Pancreas (tissue), 10 donors: ENCODE measurements at regions not wholly inside any gene's neighbourhood (a gene's known extent, or its start where the extent isn't known, plus 50 kb on each side); places are given as distances from the start of the nearest gene placed in this dataset.

ENCODE experiments used
- ATAC-seq, 4 donors: fragments of 200-7000 bp; cut with Tn5 transposase; one replicate each; pipeline versions ENCODE4 v1.8.0 to v1.9.1; 2020; ENCODE audit warnings: mild to moderate bottlenecking in 4 of 4, moderate library complexity in 4 of 4
- DNase-seq, 6 donors: peaks; one replicate each; pipeline ENCODE4 v3.0.0-alpha.2; 2020
- FAIRE-seq: peaks from 2 replicates; lab custom pipeline; 2012; peaks lifted over from hg19 to GRCh38; lab: Jason Lieb, UNC
- H3K27ac ChIP-seq, 4 donors: fragments of 200-600 bp; sonication (generic); 1 replicate in 3 of 4; 2 replicates in 1 of 4; pipeline versions ENCODE4 v1.5.0 to v1.8.0; 2020
- H3K27me3 ChIP-seq, 4 donors: fragments of 200-600 bp; one replicate each; pipeline ENCODE4 v1.8.0; 2021
- H3K36me3 ChIP-seq, 3 donors: fragments of 200-600 bp; sonication (generic) in 1 of 3; one replicate each; pipeline versions ENCODE4 v1.5.0 to v1.8.0; 2020 to 2021
- H3K4me1 ChIP-seq, 3 donors: fragments of 200-600 bp; one replicate each; pipeline ENCODE4 v1.8.0; 2021
- H3K4me3 ChIP-seq, 4 donors: fragments of 200-600 bp; sonication (generic) in 2 of 4; one replicate each; pipeline versions ENCODE4 v1.5.0 to v1.8.0; 2020 to 2021
- H3K9me3 ChIP-seq, 4 donors: fragments of 200-600 bp; one replicate each; pipeline ENCODE4 v1.8.0; 2021
- WGBS, 2 donors: extraction: QIAGEN DNeasy Blood & Tissue Kit; methylation state at CpG; one replicate each; pipeline ENCODE4 v1.1.7; 2013; 5-methylcytosine and 5-hydroxymethylcytosine counted together
- intact Hi-C, 3 donors: fragments of 100-400 bp; cut with DNase I; formaldehyde crosslinking; loops; one replicate each; pipeline versions ENCODE4 v1.11.1 to v1.14.2; 2022
- TF ChIP-seq, protein P1 (sequence below), 4 donors: fragments of 200-600 bp; sonication (generic) in 3 of 4; IDR thresholded peaks; one replicate each; pipeline versions ENCODE4 v1.5.0 to v1.8.0; 2021; ENCODE audit warnings: antibody characterized with exemption in 4 of 4
- donor health status: healthy with polysubstance abuse.
- donor health status: DM: no; HTN: no; CAD: no; lungs with moderate emphysema.
- donor health status: DM: no; HTN: no; CAD: no.
- donor health status: control.
- donor health status: control.
- donor health status: Bipolar disorder and iron deficiency.
- donor health status: DM: yes; HTN: yes; CAD: no.
- donor health status: DM: no; HTN: no; CAD: no.
- donor health status: DM: no; HTN: no; CAD: no.
- donor health status: DM: yes; HTN: yes; CAD: no.

DNA sequence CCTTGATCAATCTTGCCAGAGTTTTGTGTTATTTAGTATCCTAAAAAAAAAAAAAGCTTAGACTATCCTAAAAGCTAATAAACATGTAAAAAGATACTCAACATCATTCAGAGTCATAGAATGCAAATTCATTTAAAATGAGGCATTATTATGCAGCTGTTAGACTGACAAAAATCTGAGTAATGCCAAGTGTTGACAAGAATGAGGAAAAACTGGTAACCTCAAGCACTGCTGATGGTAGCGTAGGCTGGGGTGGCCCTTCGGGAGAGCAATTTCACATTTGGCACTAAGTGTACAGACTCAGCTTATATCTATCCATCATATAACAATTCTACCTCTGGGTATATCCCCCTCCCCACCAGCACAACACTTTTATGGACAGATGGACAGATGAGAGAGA, 280.4 kb downstream of the RAP2B start:
- Histone ChIP-seq H3K9me3 (no peaks in the 10 kb centered on the region), H3K27ac (no peak overlapping the region), H3K27me3 (no peaks in the 10 kb centered on the region), H3K36me3 (no peaks in the 10 kb centered on the region), H3K4me1 (no peaks in the 10 kb centered on the region), H3K4me3 (no peak overlapping the region)
- TF ChIP-seq, protein P1, sequence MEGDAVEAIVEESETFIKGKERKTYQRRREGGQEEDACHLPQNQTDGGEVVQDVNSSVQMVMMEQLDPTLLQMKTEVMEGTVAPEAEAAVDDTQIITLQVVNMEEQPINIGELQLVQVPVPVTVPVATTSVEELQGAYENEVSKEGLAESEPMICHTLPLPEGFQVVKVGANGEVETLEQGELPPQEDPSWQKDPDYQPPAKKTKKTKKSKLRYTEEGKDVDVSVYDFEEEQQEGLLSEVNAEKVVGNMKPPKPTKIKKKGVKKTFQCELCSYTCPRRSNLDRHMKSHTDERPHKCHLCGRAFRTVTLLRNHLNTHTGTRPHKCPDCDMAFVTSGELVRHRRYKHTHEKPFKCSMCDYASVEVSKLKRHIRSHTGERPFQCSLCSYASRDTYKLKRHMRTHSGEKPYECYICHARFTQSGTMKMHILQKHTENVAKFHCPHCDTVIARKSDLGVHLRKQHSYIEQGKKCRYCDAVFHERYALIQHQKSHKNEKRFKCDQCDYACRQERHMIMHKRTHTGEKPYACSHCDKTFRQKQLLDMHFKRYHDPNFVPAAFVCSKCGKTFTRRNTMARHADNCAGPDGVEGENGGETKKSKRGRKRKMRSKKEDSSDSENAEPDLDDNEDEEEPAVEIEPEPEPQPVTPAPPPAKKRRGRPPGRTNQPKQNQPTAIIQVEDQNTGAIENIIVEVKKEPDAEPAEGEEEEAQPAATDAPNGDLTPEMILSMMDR (IDR thresholded peaks at IDR 0.05): no peak
- no peak for FAIRE-seq
- ATAC-seq: no peak
- WGBS, 2 donors: 70 to 86% methylated on average over 2 of the region's 2 CpGs
- intact Hi-C loops: no loop called here
- no peak for DNase-seq

DNA sequence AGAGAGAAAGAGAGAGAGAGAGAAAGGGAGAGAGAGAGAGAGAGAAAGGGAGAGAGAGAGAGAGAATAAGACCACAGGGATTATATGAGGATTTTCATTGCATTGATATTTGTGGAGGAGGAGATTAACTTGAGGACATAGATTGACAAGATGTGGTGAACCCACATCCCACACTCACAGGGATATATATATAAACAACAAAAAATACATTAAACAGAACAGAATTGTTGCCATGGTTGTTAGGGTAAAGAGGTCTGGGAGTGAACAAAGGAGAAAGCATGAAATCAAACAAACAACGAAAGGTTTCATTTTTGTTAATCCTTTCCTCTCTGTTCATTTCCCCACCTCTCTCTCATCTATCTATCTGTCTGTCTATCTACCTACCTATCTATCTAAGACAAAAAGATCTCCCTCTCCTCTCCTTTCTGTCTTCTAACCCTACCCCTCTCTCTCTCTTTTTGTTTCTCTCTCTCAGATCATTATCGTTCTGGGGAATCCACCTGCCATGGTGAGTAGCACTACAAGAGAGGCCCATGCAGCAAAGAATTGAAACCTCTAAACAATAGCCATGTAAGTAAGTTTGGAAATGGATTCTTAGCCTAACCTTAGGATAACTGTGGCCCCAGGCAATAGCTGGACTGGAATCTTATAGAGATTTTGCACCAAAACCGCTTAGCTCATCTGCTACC, 280.9 kb downstream of the RAP2B start:
- H3K27me3 ChIP-seq: no peaks in the 10 kb centered on the region
- no peak overlapping the region for H3K27ac ChIP-seq
- no peaks in the 10 kb centered on the region for H3K4me1 ChIP-seq
- intact Hi-C loops: no loop called here
- FAIRE-seq: no peak
- no peaks in the 10 kb centered on the region for H3K9me3 ChIP-seq
- no peak for ATAC-seq
- H3K4me3 ChIP-seq: no peak overlapping the region
- 79 to 84% methylated on average over 3 of the region's 3 CpGs for WGBS, 2 donors
- H3K36me3 ChIP-seq: no peaks in the 10 kb centered on the region
- DNase-seq: no peak
- TF ChIP-seq, protein P1 (IDR thresholded peaks at IDR 0.05): no peak

DNA sequence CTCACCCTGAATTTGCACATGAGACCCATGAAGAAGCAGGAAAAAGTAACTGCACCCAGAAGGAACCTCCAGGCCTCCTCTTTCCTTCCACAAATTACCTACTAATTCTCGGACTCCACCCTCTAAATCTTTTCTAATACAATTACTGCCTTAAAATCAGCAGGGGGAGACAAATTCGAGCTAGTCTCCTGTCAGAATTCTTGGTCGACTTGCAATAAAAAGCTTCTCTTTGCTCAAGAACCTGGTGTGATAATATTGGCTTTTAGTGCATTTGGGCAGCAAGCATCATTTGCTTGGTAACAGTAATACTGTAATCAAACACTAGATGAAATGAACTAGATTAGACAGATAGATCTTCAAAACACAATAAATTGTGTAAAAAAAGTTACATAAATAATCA, 281.9 kb downstream of the RAP2B start:
- FAIRE-seq (no peak), DNase-seq (no peak), ATAC-seq (no peak)
- no peaks in the 10 kb centered on the region for H3K9me3 ChIP-seq
- intact Hi-C loops: no loop called here
- TF ChIP-seq, protein P1 (IDR thresholded peaks at IDR 0.05): no peak
- no peak overlapping the region for H3K27ac ChIP-seq
- no peak overlapping the region for H3K4me3 ChIP-seq
- 41 to 51% methylated on average over 3 of the region's 3 CpGs for WGBS, 2 donors
- no peaks in the 10 kb centered on the region for H3K36me3 ChIP-seq
- H3K27me3 ChIP-seq: no peaks in the 10 kb centered on the region
- H3K4me1 ChIP-seq: no peaks in the 10 kb centered on the region

DNA sequence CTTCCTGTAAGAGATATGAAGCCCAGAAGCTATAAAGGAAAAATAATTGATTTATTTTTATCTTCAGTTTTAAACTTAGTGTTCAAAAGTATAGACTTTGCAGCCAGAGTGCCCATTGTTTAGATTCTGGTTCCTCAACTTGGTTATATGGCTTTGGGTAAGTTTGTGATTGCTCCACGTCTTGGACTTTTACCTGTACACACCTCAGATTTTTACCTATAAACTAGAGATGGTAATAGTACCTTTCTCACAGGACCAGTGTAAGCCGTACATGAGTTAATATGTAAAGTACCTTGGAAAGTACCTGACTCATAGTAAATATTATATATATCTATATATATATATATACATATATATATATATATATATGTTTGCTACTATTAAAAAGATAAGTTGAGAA, 283.8 kb downstream of the RAP2B start:
- no peaks in the 10 kb centered on the region for H3K9me3 ChIP-seq
- H3K27me3 ChIP-seq: no peaks in the 10 kb centered on the region
- intact Hi-C loops: no loop called here
- peak; percentile 26 for FAIRE-seq
- no peak overlapping the region for H3K27ac ChIP-seq
- H3K36me3 ChIP-seq: no peaks in the 10 kb centered on the region
- no peak for DNase-seq
- TF ChIP-seq, protein P1 (IDR thresholded peaks at IDR 0.05): no peak
- no peak for ATAC-seq
- H3K4me1 ChIP-seq: no peaks in the 10 kb centered on the region
- H3K4me3 ChIP-seq: no peak overlapping the region
- 54 to 70% methylated on average over 2 of the region's 2 CpGs for WGBS, 2 donors

DNA sequence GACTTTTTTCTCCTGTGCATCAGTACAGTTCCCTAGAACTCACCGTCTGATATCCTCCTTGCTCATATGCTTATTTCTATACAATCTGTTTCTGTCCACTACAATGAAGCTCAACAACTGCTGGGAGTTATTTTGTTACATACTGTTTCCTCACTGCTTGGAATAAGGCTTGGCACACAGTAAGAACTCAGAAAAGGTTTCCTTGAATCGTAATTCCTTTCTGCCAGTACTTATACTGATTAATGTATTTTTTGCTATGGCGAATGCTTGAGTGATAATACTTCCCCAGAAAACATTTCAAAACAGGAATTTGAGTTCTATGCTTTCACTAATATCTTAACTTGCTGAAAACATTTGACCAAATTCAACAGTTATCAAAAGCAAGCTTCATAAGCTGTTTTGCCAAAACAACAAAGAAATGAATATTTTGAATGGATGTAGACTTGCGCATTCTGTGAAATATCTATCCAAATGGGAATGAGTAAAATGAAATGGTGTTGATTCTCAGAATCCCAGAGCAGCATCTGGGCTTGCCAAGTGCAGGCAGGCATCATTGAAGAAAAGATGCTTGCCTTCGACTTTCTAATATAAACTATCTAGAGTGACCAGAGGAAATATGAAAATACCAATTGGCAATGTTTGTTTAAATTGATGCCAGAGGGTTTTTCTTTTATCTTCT, 286.3 kb downstream of the RAP2B start:
- H3K27me3 ChIP-seq: no peaks in the 10 kb centered on the region
- DNase-seq: no peak
- no peak overlapping the region for H3K27ac ChIP-seq
- H3K4me1 ChIP-seq: no peaks in the 10 kb centered on the region
- H3K9me3 ChIP-seq: no peaks in the 10 kb centered on the region
- no peaks in the 10 kb centered on the region for H3K36me3 ChIP-seq
- WGBS, 2 donors: 49 to 57% methylated on average over 5 of the region's 5 CpGs
- no peak for ATAC-seq
- H3K4me3 ChIP-seq: no peak overlapping the region
- intact Hi-C loops: no loop called here
- TF ChIP-seq, protein P1 (IDR thresholded peaks at IDR 0.05): no peak
- no peak for FAIRE-seq
